CD4-positive, alpha-beta T cell treated with Interleukin-21 for 1 hour (primary cell): ENCODE measurements at regions not wholly inside any gene's neighbourhood (a gene's known extent, or its start where the extent isn't known, plus 50 kb on each side); places are given as distances from the start of the nearest gene placed in this dataset.
"Not testable (repeated sequence)": the region's sequence is repeated elsewhere in the genome, so short reads cannot be mapped to it uniquely, and the experiment has no call there.

Source experiments
- DNase-seq: peaks from one replicate; pipeline ENCODE4 v3.0.0-alpha.2; 2020

DNA sequence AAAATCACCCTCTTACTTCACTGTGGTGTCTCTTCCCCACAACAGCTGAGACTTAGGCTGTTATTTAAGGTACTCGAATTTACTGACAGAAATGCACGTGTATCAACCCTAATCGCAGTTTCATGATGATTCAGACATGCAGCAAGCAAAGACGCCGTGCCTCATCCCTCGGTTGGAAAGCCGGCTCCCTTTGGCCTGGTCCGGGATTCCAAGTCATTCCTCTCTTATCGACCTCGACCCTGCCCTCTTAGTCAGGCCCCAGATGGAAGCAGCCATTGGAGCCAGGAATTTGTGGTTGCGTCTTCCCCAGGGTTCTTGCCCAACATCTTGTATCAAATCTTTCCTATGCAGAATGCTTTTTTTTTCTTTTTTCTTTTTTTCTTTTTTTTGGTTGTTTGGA is 229.5 kb downstream of the GATA3 start:
- no peak for DNase-seq

DNA sequence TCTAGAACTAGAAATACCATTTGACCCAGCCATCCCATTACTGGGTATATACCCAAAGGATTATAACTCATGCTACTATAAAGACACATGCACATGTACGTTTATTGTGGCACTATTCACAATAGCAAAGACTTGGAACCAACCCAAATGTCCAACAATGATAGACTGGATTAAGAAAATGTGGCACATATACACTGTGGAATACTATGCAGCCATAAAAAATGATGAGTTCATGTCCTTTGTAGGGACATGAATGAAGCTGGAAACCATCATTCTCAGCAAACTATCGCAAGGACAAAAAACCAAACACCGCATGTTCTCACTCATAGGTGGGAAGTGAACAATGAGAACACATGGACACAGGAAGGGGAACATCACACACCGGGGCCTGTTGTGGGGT is 231.5 kb downstream of the GATA3 start:
- DNase-seq, result not testable (repeated sequence)

DNA sequence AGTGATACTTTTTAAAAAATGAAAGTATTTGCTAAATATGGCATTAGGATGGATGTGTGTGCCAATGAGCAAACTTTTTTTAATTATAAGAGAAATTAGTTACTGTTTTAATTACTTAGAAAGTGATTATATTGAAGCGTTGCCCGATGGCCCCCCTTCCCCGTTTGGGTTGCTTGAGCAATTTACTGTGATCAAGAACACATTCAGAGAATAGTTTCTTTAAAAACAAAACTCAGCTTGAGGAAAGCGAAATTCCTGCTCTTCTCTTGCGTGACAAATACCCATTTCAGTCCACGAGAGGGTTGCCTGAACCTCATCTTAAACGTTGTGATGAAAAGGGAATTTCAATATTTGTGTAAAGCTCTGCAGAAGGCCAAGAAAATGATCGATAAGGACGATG is 234.1 kb downstream of the GATA3 start:
- no peak for DNase-seq

DNA sequence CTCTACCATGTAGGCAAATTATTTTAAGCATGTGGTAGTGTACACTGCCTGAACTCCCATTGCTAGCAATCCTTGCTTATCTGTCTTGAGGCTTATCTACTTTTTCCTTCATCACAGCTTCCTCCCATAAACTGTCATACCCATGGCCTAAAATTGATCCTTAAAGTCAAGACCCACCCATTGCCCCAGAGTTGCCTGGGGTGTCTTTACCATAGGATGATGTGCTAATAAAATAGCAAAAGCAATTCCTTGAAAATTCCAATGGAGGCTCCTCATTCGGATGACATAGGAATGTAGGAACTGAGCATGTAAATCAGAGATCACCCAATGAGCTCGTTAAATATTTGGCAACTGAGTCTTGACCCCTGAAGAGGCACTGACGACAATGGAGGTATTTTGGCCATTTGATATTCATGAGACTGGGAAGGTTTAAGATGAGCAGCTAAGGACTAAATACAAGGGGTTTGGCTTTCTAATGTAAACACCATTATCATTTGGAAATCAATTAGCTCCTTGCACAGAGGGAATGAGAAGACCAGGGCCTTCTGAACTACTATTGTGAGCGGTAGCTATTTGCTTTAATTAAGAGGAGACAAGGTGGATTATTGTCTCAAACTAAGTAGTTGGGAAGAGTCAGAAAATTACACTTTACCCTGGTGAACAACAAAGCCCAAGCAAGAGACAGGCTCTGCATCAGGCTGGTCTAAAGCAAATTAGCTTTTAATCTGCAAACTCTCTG is 234.9 kb downstream of the GATA3 start:
- no peak for DNase-seq

DNA sequence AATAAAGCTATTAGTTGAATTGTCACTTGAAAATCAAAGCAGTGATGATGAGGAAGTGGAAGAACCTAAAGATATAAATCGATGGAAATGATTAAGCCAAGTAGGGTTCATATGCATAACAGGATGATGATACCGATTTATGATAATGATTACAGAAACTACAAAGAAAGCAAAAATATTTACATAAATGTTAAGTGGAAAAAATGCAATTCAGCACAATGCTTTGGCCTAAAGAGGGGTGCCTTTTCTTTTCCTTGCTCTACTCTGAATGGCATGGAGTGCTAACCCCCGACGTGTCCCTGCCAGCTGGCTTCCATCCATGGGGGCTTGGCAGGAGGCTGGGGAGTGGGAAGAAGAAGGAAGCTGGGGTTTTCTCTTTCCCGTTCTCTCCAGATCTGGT is 240.3 kb downstream of the GATA3 start:
- no peak for DNase-seq

DNA sequence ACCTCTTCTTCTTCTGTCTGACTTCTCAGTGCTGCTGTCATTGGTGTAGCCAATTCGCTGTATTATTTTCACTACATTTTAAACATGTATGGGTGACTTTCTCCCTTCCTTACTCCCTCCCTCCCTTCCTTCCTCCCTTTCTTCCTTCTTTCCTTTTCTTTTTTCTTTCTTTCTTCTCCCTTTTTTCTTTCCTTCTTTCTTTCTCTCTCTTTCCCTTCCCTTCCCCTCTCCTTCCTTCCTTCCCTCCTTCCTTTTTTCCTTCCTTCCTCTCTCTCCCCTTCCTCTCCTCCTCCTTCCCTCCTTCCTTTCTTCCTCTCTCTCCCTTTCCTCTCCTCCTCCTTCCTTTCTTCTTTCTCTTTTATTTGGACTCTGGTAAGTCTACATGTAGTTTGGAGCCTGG is 240.8 kb downstream of the GATA3 start:
- no peak for DNase-seq

DNA sequence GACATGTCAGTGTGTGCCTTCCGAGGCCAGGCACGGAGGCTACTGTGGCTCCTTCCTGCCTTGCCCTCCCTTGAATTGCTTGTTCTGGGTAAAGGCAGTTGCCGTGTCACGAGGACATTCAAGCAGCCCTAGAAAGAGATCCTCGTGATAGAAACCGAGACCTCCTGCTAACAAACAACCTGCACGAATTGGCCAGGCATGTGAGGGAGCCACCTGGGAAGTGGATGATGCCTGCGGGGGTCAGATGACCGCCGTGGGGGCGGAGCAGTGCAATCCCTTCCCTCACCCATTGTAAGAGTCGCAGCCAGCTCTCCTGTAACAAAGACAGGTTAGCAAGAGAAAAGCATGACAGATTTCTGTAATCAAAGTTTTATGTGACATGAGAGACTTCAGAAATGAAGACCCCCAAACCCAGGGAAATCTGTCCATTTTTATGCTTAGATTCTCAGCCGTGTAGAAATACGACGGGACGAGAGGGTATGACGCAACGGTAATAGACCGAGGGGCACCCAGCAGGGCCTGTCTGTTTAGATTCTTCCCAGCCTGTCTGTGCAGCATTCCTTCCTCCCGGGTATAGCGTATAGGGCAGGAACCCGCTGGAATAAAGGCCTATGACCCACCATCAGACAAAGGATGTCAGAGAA is 241.7 kb downstream of the GATA3 start:
- DNase-seq, result no peak

DNA sequence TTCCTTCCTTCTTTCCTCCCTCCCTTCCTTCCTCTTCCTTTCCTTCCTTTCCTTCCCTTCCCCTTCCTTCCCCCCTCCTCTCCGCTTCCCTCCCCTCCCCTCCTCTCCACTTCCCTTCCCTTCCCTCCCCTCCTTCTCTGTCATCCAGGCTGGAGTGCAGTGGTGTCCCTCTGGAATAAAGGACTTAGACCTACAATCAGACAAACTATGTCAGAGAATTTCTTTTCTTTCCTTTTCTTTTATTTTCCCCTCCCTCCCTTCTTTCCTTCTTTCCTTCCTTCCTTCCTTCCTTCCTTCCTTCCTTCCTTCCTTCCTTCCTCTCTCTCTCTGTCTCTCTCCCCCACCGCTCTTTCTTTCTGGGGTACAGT is 242.2 kb downstream of the GATA3 start:
- no peak for DNase-seq

DNA sequence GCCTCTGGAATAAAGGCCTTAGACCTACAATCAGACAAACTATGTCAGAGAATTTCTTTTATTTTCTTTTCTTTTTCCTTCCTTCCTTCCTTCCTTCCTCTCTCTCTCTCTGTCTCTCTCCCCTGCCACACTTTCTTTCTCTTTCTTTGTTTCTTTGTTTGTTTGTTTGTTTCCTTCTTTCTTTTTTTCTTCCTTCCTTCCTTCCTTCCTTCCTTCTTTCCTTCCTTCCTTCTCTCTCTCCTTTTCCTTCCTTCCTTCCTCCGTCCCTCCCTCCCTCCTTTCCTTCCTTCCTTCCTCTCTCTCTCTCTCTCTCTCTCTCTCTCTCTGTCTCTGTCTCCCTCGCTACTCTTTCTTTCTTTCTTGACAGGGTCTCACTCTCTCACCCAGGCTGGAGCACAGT is 242.6 kb downstream of the GATA3 start:
- DNase-seq, result no peak

DNA sequence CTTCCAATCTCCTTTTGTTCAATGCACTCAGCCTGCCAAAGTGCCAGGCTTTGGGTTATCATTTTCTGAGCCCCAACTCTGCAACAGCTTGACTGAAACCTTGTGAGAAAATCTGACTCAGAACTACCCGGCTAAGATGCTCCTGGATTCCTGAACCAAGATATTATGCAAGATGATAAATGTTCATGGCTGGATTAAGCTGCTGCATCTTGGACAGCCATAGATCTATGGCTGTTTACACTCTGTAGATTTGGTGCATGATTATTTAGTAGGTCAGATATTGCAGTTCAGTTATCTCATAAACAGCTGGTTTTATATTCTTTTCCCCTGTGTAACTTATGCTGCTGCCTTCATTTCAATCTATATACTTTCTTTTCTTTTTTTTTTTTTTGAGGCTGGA is 243.5 kb downstream of the GATA3 start:
- DNase-seq, result no peak

DNA sequence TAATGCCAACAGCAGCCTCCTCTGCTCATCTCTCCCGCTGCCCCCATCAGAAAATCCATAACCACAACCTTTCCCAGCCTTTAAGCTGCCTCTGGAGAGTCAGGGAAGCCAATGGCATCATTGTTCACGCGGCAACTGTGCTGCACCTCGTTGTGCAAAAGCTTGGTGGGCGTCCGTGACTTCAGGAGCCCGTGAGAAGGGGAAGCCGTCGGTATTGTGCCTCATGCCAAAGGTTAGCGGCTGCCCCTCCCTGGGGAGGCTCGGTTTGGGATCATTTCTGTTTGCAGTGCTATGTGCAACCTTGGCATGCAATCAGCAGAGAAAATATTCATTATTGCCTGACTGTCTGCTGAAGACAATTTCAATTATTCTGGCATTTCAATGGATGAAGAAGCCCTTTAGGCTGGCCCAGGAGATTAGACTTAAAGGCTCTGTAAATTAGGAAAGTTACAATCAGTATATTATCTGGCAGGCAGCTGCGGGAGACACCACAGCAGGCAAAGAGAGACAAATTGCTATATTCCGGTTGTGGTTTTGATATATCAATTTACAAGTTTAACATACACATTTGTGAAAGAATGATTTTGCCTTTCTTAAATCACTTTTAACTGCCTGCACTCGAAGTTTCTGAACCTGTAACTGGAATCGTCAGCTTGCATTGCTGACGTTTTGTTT is 244.5 kb downstream of the GATA3 start:
- no peak for DNase-seq

DNA sequence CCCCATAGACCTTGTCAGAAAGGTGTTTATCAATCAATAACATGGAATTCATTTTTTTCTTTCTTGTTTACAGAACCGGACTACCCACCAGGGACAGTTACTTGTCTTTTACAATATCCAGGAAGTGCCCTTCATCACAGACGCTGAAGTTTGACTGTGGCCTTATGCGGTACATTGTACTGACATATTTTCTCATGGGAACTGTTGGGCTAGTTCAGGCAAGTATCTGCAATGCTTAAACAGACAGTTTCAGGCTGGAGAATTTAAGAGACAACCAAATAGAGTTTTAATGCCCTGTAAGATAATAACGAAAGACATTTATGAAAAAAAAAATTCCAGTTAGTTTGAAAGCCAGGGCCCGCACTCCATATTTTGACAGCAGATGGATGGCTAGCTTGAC is 246.4 kb downstream of the GATA3 start:
- no peak for DNase-seq

DNA sequence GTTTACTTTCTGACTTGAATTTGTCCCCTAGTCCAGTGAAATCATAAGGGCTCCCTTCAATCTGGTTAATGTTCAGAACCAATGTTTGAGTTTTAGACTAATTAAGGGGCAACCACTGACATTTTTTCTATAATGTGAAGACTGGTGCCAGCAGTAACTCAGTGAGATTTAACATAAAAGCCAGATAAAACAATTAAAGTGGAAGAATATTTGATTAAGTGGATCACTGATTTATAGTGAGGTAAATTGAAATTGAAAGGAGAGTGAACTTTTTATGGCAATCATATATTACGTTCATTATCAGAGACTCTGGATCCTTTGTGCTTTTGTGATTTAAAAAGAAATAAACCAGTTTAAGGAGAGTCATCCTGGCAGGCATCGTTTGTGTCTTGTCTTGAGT is 246.8 kb downstream of the GATA3 start:
- DNase-seq, result no peak

DNA sequence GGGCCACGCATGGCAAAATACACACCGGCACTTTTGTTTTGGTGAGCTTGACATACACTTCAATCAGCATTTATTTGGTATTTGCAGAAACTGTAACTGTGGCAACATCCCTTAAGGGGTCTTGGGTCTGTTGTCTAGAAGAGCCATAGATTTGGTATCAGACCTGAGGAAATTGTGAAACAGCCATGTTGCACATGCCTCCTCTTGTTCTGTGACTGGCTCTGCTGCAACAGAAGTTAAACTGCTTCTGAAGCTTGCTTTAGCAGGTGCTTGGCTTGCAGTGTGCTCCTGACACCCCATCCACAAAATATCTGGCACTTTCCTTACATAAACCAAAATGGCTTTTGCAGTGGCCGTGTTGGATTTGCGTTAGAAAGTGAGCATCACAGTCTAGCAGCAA is 247.3 kb downstream of the GATA3 start:
- DNase-seq, result no peak

DNA sequence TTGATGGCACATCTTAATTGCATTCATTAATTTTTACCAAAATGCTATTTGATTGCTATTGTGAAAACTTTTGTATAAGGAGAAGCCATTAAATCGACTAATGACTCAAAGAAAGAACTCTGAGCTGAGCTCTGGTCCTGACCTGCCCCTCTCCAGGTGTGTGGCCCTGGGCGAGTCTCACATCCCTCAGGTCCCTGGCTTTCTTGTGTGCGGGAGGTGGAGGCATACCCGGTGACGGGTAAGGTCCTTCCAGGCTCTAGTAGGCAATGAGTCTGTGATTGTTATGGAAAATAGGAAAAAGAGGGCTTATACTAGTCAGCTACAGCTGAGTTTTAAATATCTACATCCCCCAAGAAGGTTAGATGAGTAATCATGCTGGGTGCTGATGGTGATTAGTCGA is 248.1 kb downstream of the GATA3 start:
- no peak for DNase-seq

DNA sequence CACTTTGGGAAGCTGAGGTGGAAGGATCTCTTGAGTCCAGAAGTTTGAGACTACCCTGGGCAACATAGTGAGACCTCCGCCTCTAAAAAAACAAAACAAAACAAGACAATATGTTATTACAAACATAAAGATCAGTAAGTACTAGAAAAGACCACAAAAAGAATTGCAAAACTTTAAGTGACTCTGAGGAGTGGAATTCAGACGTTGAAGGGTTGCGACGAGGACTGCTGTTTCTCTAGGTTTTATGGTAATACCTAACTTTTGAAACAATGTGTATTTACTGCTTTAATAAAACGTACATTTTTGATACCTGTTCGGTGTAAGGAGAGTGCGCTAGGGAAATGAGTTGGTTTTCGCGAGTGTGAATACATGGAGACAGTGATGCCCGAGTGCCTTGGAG is 250.4 kb downstream of the GATA3 start:
- DNase-seq, result no peak

DNA sequence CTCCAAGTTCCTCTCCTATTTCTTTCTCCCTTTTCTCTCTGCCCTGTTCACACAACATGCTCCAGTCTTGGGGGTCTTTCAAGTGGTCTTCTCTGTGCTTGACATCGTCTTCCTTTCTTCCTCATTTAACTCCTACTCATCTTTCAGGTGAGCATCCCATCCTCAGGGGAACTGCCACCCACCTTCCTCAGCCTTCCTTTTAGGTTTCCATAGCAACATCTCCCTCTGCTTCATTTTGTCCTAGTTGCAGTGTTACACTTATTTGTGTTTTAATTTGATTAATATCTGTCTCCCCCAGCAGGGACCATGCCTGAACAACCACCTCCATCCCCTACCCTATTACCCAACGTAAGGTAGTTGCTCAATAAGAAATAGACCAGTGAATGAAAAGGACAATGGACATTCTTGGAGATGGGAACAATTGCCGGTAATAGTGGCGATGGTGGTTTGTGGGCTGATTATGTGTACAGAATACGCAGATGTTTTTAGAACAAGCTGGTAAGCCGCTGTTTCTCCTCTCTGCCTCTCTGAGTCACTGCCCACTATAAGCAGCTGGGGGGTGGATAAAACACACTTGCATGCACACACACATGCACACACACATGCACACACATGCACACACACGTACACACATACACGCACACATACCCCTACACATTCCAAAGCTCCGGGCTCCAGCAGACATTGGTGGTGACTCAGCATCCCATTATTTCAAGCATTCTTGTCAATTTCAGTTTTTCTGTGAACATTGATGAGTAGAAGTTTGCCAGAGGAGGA is 251.6 kb downstream of the GATA3 start:
- no peak for DNase-seq

DNA sequence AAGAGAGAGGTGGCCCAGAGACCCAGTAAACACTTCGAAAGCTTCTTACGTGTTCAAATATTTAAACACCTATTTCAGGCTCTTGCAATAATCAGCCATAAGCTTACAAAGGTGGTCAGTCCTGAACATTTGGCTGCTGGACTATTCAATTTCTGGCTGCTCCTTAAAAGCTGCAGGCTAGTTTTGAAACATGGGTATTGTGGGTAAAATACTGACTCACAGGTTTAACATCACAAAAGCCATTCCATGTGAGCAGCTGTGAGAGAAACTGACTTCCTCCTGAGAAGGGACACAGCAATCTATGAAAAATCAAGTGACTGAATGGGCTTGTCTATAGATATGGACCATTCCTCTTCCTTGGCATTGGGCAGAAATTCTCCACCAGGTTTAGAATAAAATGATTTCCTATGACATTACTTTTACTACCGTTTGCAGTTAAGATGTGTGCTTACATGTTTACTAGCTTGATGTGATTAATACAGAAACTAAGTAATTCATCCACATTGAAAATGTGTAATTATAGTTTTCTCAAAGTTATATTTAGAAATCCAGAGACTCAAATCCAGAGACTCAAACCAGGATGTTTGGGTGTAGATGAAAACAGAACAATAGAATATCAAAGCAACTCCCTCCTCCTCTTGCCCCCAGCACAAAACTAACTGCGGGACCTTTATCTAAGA is 252.3 kb downstream of the GATA3 start:
- no peak for DNase-seq

DNA sequence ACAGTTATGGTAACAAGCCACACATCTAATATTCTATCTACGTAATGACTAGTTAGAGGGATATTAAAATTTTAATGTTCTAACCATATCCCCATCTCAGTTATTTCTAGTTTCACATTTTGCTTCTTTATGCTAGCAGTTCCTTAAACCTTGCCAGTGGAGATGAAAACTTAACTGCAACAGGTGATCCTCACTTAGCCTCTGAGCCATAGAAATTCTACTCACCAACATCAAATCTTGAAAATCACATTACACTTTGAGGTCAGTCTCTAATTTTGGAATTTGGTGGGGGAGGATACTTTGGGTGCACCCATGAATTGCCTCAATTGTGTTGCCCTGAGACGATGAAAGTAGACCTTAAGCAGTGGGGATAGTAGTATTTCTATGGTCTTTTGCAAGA is 256.4 kb downstream of the GATA3 start:
- DNase-seq, result no peak

DNA sequence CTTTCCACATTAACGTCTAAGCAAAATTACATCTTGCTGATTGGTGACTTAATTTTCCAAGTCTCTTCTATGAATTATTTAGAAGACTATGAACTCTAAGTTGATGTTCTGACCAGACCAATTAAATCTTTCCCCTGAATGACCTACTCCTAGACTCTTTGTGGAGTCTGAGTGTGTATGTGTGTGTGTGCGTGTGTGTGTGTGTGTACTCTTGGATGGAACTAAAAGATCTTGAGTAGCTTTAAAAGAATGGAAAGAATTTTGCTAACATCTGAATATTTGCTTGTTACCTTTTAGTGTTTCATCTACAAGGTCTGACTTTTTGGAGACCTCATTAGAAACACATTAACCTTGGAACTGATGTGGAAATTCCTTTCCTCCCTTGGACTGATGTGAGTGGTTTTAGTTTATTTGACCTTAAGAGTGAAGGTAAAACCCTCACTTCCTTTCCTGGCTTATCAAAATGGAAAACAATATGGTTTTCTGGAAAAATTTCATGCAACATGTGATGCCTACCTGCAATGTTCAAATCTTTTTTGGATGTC is 257.1 kb downstream of the GATA3 start:
- DNase-seq, result no peak

DNA sequence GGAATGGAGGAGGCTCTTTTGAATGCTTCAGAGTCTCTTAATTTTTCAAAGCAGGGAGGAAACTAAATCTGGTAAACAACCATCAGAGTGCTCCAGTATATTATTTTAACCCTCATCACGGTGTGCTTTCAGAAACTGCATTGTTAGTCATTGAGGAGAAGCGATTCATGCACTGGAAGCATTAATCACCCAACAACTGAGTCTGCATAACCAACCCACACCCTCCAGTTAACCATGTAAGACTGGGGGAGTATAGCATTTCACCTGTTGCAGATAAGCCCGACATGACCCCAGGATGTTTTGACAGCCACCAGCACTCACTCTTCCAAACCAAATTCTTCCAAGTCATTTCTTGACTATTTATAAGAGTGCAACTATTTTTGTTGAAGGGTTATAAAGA is 257.6 kb downstream of the GATA3 start:
- no peak for DNase-seq

DNA sequence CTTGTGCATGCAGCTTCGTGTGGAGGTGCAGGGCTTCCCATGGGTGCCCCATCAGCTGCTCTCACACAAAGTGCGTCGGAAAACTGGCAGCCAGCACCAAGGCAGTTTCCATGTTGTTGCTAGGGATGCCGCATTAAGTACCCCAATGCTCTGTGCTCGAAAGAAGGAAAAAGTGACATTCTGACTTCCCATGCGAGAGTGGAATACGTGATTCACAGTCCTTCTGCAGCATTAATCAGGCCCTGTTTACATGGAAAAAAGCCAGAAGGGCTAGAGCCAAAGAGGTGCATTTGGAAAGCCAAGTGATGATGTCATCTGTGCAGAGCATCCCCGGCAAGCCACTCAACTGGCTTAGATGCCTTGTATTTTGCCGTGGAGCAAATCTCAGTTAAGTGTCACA is 258.3 kb downstream of the GATA3 start:
- no peak for DNase-seq

DNA sequence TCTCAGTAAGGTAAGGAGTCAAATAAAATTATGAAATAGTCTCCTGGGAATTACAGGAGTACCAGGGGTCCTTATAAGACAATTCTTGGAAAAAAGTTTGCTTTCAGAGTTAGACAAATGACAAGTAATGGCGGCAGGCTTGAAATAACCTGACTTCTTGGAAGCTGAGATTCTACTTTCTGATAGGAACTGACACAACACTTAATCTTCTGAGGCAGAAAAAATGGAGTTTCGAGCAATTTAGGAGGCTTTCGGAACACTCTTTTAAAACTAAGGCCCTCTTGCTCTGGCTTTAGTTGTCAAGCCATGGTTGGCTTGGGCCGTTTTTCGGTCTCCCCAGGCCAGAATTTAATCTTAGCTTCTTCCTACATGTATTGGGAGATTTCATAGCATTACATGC is 260.0 kb downstream of the GATA3 start:
- DNase-seq, result no peak
